T-helper 17 cell (primary cell): ENCODE measurements at regions not wholly inside any gene's neighbourhood (a gene's known extent, or its start where the extent isn't known, plus 50 kb on each side); places are given as distances from the start of the nearest gene placed in this dataset.

Experiments
- ATAC-seq: fragments of 150-1000 bp; cut with Tn5 transposase; 2 replicates; pipeline ENCODE4 v1.10.0; 2021; ENCODE audit warnings: mild to moderate bottlenecking, moderate library complexity
- DNase-seq, 3 donors: peaks; one replicate each; pipeline versions ENCODE4 v3.0.0 to v3.0.0-alpha.2; 2020 to 2021
- H3K9me3 ChIP-seq: one replicate; pipeline ENCODE4 v1.7.0; 2013; ENCODE audit warnings: low read length, mild to moderate bottlenecking; ENCODE audit not compliant: control insufficient read depth, poor library complexity, severe bottlenecking
- H3K27ac Mint-ChIP-seq: one replicate; pipeline ENCODE4 v1.8.0; 2022; ENCODE audit warnings: mild to moderate bottlenecking, moderate library complexity, mixed read lengths
- H3K27me3 Mint-ChIP-seq: one replicate; pipeline ENCODE4 v1.8.0; 2022; ENCODE audit warnings: mixed read lengths
- H3K36me3 Mint-ChIP-seq: one replicate; pipeline ENCODE4 v1.8.0; 2022; ENCODE audit warnings: low read depth, mixed read lengths
- H3K4me1 Mint-ChIP-seq: one replicate; pipeline ENCODE4 v1.8.0; 2022; ENCODE audit warnings: mild to moderate bottlenecking, mixed read lengths
- H3K4me3 Mint-ChIP-seq: one replicate; pipeline ENCODE4 v1.8.0; 2022; ENCODE audit warnings: mild to moderate bottlenecking, moderate library complexity, mixed read lengths

DNA sequence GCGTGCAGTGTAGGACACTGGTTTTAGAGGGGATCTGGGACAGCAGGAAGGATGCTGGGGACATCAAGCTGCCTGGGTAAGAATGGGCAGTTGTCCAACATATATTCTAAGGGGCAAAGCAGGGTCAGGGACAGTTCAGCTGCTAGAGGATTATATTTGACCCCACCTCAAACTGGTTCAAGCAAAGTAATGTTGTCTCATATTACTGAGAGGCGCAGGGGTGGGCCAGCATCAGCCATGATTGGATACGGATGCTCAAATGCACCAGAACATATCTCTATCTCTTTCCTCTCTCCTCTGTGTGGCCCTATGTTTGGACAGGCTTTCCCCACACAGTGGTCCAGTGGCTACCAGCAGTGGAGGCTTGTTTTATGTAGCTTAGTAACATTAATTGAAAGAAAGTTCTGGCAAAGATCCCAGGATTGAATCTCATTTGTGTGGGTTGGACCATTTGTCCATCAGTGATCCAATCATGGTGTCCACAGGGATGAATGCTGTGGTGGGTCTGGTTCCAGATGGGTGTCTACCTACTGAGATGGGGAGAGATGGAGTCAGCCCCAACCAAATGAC lies 49.8 kb upstream of the RGMA start:
- Mint-ChIP-seq H3K27me3 (peaks cover 10% of the 10 kb centered on the region), H3K36me3 (no peaks in the 10 kb centered on the region), H3K4me1 (peaks cover 12% of the 10 kb centered on the region), H3K27ac (no peak overlapping the region), H3K4me3 (no peak overlapping the region)
- H3K9me3 ChIP-seq, result no peaks in the 10 kb centered on the region
- DNase-seq, result no peak
- ATAC-seq, result no peak
